ENCODE measurements at regions not wholly inside any gene's neighbourhood (a gene's known extent, or its start where the extent isn't known, plus 50 kb on each side); places are given as distances from the start of the nearest gene placed in this dataset.

- Histone ChIP-seq H2AFZ (ENCODE audit: low read length) (no peak overlapping the region), H3K27me3 (ENCODE audit: control insufficient read depth in 1 of 2, insufficient read depth in 2 of 2, low read length in 2 of 2) (0 out of 5 replicates have a peak, but pooled peaks cover 0 to 1% of the 10 kb centered on the region in 2 experiments), H3K79me2 (ENCODE audit: insufficient read depth, low read length) (no peaks in the 10 kb centered on the region), H3K27ac (ENCODE audit: extremely low read length, insufficient read depth, low read length) (no peak overlapping the region), H3K36me3 (replicated peaks in 1 of 2; ENCODE audit: control insufficient read depth in 1 of 2, insufficient read depth in 2 of 2, low read length in 2 of 2) (no peaks in the 10 kb centered on the region), H3K4me3 (replicated peaks in 1 of 3; ENCODE audit: insufficient read depth in 1 of 3, low read depth in 2 of 3, low read length in 3 of 3) (no peak overlapping the region), H3K4me1 (ENCODE audit: insufficient read depth, low read length) (peaks cover 47% of the 10 kb centered on the region), H3K4me2 (ENCODE audit: low read depth, low read length) (no peak overlapping the region), H3K9me3 (ENCODE audit: low read length) (peaks cover 5% of the 10 kb centered on the region; the same call in 1 of the 2 replicates), H4K20me1 (ENCODE audit: insufficient read depth, low read length) (no peaks in the 10 kb centered on the region), H3K9ac (ENCODE audit: insufficient read depth, low read depth, low read length) (no peak overlapping the region)
- FAIRE-seq (no peak), ATAC-seq (no peak), DNase-seq (ENCODE audit: low spot score) (no peak)
- TF ChIP-seq ZFP1 (CRISPR knock-in tag; IDR thresholded peaks at IDR 0.05): peak; percentile 81; the same call in 1 of the 2 replicates
- TF ChIP-seq ZNF616 (CRISPR knock-in tag; IDR thresholded peaks at IDR 0.05; ENCODE audit: low read depth): no peak
- TF ChIP-seq, protein P1, sequence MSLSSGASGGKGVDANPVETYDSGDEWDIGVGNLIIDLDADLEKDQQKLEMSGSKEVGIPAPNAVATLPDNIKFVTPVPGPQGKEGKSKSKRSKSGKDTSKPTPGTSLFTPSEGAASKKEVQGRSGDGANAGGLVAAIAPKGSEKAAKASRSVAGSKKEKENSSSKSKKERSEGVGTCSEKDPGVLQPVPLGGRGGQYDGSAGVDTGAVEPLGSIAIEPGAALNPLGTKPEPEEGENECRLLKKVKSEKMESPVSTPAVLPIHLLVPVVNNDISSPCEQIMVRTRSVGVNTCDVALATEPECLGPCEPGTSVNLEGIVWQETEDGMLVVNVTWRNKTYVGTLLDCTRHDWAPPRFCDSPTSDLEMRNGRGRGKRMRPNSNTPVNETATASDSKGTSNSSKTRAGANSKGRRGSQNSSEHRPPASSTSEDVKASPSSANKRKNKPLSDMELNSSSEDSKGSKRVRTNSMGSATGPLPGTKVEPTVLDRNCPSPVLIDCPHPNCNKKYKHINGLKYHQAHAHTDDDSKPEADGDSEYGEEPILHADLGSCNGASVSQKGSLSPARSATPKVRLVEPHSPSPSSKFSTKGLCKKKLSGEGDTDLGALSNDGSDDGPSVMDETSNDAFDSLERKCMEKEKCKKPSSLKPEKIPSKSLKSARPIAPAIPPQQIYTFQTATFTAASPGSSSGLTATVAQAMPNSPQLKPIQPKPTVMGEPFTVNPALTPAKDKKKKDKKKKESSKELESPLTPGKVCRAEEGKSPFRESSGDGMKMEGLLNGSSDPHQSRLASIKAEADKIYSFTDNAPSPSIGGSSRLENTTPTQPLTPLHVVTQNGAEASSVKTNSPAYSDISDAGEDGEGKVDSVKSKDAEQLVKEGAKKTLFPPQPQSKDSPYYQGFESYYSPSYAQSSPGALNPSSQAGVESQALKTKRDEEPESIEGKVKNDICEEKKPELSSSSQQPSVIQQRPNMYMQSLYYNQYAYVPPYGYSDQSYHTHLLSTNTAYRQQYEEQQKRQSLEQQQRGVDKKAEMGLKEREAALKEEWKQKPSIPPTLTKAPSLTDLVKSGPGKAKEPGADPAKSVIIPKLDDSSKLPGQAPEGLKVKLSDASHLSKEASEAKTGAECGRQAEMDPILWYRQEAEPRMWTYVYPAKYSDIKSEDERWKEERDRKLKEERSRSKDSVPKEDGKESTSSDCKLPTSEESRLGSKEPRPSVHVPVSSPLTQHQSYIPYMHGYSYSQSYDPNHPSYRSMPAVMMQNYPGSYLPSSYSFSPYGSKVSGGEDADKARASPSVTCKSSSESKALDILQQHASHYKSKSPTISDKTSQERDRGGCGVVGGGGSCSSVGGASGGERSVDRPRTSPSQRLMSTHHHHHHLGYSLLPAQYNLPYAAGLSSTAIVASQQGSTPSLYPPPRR (CRISPR knock-in tag; IDR thresholded peaks at IDR 0.05; ENCODE audit: borderline replicate concordance): no peak
- BruUV-seq (replicated peaks): no TSS peak
- CTCF ChIA-PET (ENCODE audit: low intra/inter-chr PET ratio, low total read pairs): no interaction called here
- POLR2A ChIA-PET: no interaction called here
- 90% methylated on average over 3 of the region's 3 CpGs for WGBS (ENCODE audit: low lambda C conversion rate)
- in situ Hi-C loops (cut with HindIII; ENCODE audit: extremely low pct_ligation_motif_present, low pct_unique_long_range_greater_than_20kb): no loop called here
- intact Hi-C loops (cut with micrococcal nuclease; ENCODE audit: unreplicated experiment): no loop called here
Measured at GRCh38 chr15:75112848-75113492, 88.7 kb upstream of the C15orf39 start.

Measured in HepG2 (cell line).